HG03520 (cell line): ENCODE measurements at regions not wholly inside any gene's neighbourhood (a gene's known extent, or its start where the extent isn't known, plus 50 kb on each side); places are given as distances from the start of the nearest gene placed in this dataset.
"Not testable (repeated sequence)": the region's sequence is repeated elsewhere in the genome, so short reads cannot be mapped to it uniquely, and the experiment has no call there.

Experiments
- ATAC-seq: cut with Tn5 transposase; IDR thresholded peaks from one replicate; pipeline ENCODE4 v1.9.1; 2021; ENCODE audit warnings: mild to moderate bottlenecking, moderate library complexity; ENCODE audit not compliant: unreplicated experiment

DNA sequence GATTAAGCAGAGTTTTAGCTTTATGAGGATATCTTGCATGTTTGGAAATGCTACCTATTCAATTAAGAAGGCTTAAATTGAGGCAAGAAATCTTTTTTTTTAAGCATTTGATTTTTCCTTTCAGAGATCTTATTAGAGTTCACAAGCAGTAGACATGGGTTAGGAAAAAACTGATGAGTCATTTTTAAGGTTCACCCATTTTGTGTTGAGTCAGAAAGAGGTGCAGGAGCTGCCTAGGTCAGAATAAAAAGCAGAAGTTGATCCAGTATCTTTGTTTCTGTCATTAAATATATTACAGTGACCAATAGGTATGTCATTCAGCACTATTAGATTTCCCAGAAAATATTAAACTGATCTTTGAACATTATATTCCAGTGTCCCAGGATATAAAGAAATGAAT lies 306.8 kb downstream of the LMBRD1 start:
- no peak for ATAC-seq

GRCh38 chr6:69487688-69488087 lies 309.1 kb downstream of the LMBRD1 start:
- ATAC-seq: no peak

DNA sequence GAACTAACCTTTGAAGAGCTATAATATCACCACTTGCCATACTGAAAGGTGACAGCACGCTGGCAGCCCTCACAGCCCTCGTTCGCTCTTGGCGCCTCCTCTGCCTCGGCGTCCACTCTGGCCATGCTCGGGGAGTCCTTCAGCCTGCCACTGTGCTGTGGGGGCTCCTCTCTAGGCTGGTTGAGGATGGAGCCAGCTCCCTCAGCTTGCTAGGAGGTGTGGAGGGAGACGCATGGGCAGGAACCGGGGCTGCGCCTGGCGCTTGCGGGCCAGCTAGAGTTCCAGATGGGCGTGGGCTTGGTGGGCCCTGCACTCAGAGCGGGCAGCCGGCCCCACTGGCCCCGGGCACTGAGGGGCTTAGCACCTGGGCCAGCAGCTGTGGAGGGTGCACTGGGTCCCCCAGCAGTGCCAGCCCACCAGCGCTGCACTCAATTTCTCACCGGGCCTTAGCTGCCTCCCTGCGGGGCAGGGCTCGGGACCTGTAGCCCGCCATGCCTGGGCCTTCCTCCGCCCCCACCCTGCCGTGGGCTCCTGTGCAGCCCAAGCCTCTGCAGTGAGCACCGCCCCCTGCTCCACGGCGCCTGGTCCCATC lies 329.7 kb downstream of the LMBRD1 start:
- ATAC-seq: no peak

DNA sequence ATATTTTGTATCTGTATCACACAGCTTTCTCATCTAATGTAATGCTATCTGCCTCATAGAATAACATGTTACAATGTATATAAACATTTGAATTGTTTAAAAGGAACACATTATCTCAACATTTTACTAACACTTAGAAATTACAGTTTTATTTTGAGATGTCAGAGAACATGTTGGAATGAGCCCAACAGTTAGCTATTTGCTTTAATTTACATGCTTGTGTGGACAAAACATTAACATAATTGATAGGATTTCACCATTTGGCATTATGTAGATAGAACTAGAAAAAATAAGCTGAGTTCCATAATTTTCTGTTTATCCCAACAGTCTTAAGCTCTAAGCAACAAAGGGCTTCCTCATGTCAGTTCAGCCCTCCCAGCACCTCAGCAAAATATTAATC lies 330.9 kb downstream of the LMBRD1 start:
- no peak for ATAC-seq

- no peak for ATAC-seq
Observed at GRCh38 chr6:69456086-69456485, 340.7 kb downstream of the LMBRD1 start.

GRCh38 chr6:69454619-69455018 lies 342.2 kb downstream of the LMBRD1 start:
- ATAC-seq: not testable (repeated sequence)

GRCh38 chr6:69450493-69450892 lies 346.3 kb downstream of the LMBRD1 start:
- not testable (repeated sequence) for ATAC-seq

DNA sequence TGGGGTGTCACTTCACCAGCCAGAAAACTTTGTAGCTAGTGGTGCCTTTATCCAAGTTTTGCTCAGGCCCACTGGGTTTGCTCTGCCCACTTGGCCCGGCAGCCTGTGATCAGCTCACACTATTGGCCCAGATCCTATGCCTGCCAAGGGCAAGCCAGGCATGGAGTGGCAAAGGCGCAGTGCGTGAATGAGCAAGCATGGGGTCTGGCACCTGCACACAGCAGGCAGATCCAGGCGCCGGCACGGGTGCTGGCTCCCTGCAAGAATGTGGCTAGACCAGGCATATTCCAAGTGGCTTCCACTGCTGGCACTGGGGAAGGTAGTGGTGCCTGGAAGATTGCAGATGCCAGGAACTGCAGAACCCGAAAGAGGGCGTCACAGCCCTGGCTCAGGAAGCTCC lies 346.9 kb downstream of the LMBRD1 start:
- no peak for ATAC-seq
